HEK293 (cell line): ENCODE measurements at regions not wholly inside any gene's neighbourhood (a gene's known extent, or its start where the extent isn't known, plus 50 kb on each side); places are given as distances from the start of the nearest gene placed in this dataset.

ENCODE experiments used
- SP7 ChIP-seq: fragments of 450-650 bp; formaldehyde crosslinking; IDR thresholded peaks from 2 replicates; pipeline ENCODE4 v1.5.1; 2016; ENCODE audit warnings: missing biosample characterization, missing genetic modification characterization
- ZNF211 ChIP-seq: fragments of 450-650 bp; formaldehyde crosslinking; IDR thresholded peaks from 2 replicates; pipeline ENCODE4 v1.5.1; 2016; ENCODE audit warnings: low read depth, missing biosample characterization, missing genetic modification characterization
- ZNF391 ChIP-seq: fragments of 450-650 bp; formaldehyde crosslinking; IDR thresholded peaks from 2 replicates; pipeline ENCODE4 v1.5.1; 2016; ENCODE audit warnings: low read depth, missing biosample characterization, missing genetic modification characterization, borderline replicate concordance
- ZNF785 ChIP-seq: fragments of 450-650 bp; formaldehyde crosslinking; IDR thresholded peaks from 2 replicates; pipeline ENCODE4 v1.5.1; 2016; ENCODE audit warnings: missing biosample characterization, missing genetic modification characterization
- ZNF830 ChIP-seq: fragments of 450-650 bp; IDR thresholded peaks from 2 replicates; pipeline ENCODE4 v1.5.0; 2018; ENCODE audit warnings: missing biosample characterization, missing genetic modification characterization, low read depth, mild to moderate bottlenecking, moderate library complexity
- ZSCAN30 ChIP-seq: fragments of 450-650 bp; IDR thresholded peaks from 2 replicates; pipeline ENCODE4 v1.5.1; 2018; ENCODE audit warnings: missing biosample characterization, mild to moderate bottlenecking, missing genetic modification characterization, moderate library complexity
- TF ChIP-seq, protein P1 (sequence below): fragments of 450-650 bp; formaldehyde crosslinking; IDR thresholded peaks from 2 replicates; pipeline ENCODE4 v1.5.1; 2016; ENCODE audit warnings: missing biosample characterization, missing genetic modification characterization

DNA sequence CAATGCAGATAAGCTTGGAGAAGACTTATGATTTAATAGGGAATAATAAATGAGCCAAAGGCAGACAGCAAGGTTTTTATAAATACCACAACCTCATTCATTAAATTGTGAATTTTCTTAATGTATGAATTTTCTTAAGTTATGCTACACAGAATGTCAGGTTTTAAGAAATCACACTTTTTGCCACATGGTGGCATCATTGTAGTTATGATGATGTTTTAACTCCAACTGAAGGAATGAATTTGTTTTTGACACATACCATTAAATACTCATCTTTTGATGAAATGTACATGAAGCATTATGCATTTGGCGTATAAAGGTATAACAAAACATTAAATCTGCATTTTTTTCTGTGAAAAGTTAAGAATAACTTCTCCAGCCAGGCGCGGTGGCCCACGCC is 524.1 kb upstream of the FBXO33 start:
- TF ChIP-seq ZNF391 (tag by site-specific recombination) (no peak), ZSCAN30 (tag by site-specific recombination) (no peak), SP7 (tag by site-specific recombination) (no peak), ZNF211 (no peak), ZNF830 (tag by site-specific recombination) (no peak), ZNF785 (tag by site-specific recombination) (no peak)
- TF ChIP-seq, protein P1, sequence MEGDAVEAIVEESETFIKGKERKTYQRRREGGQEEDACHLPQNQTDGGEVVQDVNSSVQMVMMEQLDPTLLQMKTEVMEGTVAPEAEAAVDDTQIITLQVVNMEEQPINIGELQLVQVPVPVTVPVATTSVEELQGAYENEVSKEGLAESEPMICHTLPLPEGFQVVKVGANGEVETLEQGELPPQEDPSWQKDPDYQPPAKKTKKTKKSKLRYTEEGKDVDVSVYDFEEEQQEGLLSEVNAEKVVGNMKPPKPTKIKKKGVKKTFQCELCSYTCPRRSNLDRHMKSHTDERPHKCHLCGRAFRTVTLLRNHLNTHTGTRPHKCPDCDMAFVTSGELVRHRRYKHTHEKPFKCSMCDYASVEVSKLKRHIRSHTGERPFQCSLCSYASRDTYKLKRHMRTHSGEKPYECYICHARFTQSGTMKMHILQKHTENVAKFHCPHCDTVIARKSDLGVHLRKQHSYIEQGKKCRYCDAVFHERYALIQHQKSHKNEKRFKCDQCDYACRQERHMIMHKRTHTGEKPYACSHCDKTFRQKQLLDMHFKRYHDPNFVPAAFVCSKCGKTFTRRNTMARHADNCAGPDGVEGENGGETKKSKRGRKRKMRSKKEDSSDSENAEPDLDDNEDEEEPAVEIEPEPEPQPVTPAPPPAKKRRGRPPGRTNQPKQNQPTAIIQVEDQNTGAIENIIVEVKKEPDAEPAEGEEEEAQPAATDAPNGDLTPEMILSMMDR (tag by site-specific recombination), result no peak
